Inferior parietal cortex (tissue), 1 donor: ENCODE measurements at regions not wholly inside any gene's neighbourhood (a gene's known extent, or its start where the extent isn't known, plus 50 kb on each side); places are given as distances from the start of the nearest gene placed in this dataset.
"Not testable (repeated sequence)": the region's sequence is repeated elsewhere in the genome, so short reads cannot be mapped to it uniquely, and the experiment has no call there.

Source experiments
- DNase-seq: peaks from one replicate; pipeline ENCODE4 v3.0.0-alpha.2; 2016; ENCODE audit errors: extremely low spot score

DNA sequence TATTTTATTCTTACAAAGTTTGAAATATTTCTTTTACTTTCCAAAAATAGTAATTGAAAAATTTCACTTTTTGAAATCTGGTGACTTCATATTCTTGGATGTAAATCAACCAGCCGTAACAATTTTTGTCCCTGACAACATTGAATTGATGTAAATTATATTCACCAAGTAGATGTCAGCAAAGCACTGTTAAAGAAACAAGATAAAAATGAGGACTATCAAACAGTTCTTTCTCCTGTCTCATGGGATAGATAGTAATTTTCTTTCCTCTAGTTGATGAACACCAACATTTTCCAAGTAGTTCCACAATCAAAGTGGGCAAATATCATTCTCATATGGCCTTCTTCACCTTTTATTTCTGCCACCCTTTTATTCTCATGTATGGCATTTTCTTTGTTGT, 1461.9 kb downstream of the MAT2B start:
- DNase-seq, result no peak

DNA sequence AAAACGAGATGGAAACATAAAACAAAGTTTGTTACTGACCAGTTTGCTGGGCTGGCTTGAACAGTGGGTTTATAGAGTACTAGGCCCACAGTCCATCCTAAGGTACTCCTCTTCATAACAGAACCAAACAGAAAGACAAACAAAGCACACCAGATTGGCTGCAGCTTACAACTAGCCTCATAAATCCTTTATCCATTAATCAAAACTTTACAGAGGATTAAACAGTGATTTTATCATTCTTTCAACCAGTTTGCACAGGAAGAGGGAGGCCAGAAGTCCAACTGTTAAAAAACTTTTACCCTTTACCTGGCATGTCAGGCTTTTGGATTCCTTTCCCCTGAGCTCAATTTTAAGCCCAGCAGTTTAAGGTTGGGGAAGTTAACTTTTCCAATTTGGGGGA, 1467.6 kb downstream of the MAT2B start:
- no peak for DNase-seq

DNA sequence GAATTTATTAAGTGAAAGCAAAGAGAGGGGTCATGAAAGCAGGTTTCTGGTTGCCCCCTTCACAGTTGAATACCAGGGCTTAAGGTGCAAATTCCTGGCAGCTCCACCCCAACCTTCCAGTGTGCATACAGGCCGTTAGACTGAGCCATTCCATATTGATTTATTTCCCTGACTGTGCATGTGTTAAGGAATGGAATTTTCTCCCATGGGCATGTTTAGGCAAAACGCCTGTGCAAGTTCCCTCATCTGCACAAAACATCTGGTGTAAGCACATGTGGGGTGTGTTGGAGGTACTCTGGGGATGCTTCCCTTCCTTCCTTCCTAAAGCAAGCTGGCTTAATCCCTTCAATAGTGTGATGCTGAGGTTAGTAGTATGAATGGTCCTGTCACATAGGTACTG, 1470.6 kb downstream of the MAT2B start:
- no peak for DNase-seq

DNA sequence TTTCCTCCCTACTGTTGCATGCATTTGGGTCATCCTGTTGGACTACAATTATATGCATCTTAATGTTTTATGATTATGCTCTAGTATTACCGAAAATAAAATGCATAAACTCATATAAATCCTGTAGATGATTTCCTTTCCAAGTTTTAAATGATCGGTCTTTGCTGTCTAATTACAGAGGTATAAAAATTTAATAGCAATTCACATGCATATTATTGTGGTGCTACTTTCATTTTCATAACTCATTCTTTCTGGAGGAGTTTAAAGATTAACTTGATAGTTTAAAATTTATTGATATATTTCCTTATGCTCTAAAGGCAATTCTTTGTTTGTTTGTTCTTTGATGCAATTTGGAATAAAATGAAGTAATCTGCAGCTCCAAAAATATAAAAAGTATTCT, 1475.1 kb downstream of the MAT2B start:
- DNase-seq, result no peak

DNA sequence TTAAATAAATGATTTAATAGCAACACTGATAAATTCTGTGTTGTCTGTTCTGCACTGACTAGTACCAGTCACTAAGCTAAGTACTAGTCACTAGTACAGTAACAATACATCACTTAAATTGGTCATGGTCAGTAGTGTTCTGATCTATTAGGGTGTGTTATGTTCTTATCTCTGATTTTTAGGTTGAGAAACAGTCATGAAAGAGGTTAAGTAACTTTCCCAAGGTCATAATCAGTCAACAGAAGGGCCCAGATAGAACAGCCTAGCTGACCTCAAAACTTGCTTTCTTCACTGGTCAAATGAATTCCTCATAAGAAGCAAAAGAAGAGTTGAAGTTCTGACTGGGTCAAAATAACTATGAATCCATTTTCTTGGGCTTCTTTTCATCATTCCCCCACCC, 1492.7 kb downstream of the MAT2B start:
- DNase-seq, result no peak

DNA sequence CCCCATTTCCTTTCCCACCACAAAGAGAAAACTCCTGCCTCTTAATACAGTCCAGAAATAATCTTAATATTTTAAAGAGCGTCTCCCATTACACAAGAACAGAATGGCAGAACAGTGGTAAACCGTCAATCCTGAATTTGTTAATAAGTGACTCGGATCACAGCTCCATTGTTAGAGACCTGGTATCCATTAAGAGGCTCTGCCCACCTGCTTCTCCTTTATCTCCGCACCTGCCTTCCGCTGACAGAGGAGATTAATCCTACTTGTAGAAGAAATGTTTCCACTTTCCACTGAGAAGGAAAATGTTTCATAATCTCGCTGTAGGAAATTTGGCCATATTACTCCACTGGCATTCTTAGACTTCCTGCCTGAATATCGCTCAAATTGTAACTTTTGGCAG, 1493.2 kb downstream of the MAT2B start:
- no peak for DNase-seq

DNA sequence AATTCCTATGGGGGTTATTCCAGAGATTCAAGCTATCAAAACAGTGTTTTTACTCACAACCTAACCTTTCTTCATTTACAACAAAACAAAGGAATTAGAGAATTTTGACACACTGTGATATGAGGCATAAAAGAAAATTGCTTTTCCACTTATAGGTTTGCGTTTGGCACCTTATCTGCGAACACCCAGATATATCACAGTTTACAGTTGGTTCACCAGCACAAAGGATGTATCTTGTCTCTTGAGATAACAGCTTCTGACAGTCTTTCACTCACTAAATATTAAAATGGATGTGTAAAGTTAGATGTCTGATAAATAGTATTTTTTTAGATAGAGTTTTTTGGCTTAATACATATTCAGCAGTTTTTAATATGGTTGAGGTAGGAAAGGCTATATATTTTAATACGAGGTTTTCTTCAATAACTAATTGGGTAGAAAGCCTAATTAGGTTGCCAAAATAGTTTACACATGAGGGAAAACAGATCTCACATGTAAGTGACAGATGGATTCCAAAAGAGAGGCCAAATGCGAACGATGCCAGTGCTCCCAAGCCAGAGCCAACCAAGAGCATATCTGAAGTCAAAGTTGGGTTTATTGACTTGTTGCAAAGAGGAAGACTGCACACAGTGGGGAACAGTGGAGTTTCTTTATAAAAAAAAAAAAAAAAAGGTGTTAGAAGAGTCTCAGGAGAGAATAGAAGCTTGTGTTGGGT, 1495.2 kb downstream of the MAT2B start:
- DNase-seq, result no peak

DNA sequence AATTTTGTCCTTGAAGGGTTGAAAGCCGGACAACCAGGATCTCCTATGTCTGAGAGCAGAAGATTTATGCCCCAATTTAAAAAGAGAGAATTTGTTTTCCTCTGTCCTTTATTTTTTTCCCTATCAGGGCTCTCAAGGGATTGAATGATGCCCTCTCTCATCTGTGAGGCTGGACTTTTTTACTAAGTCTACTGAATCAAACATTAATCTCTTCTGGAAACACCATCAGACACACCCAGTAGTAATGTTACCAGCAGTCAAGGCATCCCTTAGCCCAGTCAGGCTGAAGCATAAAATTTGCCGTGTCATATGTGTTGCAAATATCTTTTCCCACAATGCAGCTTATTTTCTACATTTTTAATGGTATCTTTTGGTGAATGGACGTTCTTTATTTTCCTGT, 1497.9 kb downstream of the MAT2B start:
- no peak for DNase-seq

DNA sequence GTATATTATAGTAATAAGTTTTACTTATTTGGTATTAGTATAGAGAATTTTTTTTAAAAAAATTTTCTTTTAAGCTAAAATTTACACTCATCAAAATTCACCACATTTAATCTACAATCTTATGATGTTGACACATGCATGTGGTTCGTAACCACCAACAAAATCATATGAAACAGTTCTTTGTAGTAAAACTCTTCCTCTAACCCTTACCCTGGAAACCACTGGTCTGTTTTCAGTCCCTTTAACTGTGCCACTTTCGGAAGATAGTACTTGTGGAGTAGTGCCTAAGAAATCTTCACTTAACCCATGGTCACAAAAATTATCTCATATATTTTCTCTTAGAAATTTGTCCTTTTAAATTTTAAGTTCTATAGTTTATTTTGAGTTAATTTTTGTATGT, 1498.8 kb downstream of the MAT2B start:
- DNase-seq, result no peak

DNA sequence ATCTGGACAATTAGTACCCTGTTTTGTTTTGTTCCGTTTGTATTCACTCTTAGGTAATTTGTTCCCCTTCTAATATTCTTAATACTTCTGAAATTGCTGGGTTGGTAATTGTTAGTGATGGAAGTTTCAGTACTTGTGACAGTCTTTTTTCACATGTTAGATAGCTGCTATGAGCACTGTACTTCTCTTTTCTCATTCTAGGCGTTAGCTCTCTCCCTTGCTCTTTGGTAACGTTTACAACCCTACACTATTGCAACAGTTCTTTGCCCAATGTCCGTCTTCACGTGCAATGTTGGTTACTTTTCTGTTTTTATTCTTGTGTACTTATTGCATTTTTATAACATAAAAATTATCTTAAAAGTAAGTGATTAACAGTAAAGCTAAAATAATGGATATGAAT, 1509.0 kb downstream of the MAT2B start:
- DNase-seq, result no peak

DNA sequence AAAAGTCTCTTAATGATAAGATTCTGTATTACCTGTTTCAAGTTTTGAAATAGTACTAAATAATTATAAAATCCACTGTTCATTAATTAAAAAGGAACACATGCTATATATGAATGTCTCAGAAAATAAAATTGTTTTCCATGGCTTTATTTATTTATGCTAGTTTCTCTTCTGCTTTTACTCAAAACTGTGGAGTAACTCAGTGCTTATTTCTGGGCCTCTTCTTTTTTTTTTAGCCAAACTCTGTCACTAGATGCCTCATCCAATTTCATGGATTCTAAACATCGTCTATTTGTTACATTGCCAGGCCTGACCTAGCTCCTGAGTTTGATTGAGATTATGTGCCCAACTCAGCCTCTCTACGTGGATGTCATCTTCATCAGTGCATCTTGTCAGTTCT, 1509.7 kb downstream of the MAT2B start:
- no peak for DNase-seq

DNA sequence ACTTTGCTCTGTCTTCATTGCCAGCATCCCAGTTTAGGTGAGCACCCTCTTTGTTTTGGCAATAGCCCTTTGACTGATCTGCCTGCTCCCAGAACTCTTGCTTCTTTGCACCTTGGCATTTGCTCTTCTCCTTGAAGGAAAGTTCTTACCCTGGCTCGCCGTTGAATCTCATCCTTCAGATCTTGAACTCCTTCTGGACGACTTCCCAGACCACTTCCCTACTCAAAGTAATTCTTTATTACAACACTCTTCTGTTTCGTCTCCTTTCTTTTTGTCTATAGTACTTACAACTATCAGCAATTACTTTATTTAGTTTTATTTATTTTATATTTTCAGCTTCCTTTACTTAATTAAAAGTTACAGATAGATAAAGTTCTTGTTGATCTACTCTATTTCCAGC, 1510.1 kb downstream of the MAT2B start:
- DNase-seq, result no peak

DNA sequence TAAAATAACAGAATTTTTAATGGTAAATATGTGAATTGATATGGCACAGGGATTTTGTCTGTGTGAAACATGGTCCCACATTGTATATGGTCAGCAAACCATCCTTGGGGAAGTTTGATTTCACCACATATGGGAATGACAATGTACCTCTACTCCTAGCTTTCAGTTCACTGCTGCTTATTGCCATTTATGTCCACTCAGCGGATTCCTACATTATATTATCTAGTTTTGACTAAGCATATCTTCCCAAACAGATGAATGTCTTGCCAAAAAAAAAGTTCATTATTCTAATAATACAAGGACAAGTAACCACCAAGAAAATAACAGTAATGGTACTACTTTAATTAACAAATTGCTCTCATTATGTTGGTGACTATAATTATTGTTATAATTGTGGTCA, 1521.6 kb downstream of the MAT2B start:
- DNase-seq, result no peak

DNA sequence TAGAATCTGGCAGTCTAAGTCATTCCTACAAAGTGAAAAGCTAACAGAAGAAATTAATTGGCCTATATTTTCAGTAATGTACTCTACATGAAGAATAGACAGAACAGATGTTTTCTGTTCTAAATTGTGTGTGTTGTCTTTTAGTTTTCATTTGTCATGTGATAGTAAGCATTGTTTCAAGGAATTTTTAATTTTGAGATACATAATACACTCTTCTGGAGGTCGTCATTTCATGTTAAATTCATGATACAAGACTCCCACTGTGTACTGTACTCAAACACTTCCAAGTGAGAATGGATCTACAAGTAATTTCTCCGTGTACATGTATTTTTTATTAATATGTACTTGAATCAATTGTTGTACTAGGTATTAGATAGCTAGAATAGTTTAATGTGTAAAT, 1522.9 kb downstream of the MAT2B start:
- DNase-seq, result no peak

DNA sequence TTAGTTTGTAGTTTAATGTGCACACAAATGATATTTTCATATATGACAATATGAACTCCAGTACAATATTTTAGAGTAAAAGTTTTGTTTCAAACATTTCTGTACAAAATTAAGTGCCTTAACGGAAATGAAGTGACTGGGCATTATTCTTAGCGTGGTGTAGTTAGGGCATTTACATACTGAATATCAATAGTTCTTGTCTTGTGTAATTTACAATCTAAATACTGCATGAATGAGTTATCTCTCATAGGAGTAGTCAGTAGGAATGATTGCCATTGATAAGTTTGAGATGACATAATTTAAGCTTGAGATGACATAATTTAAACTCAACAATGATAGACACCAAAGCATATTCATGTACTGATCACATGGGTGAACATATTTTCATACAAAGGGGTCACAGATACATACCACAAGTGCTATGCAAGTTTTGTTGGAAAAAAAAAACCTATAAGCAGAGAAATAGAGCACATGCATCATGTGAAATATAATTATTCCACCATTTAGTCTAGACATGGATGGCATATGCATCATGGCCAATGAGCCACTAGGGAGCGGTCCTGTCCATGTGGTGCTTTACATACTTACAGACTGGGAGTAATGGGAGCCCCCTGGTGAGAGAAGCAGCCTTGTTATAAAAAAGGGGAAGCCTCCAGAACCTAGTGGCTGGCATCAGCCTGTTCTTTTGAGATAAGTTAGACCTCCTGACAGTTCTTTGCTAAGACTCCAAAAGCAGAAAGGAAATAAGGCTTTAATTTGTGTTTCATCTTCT, 1523.9 kb downstream of the MAT2B start:
- DNase-seq, result no peak

DNA sequence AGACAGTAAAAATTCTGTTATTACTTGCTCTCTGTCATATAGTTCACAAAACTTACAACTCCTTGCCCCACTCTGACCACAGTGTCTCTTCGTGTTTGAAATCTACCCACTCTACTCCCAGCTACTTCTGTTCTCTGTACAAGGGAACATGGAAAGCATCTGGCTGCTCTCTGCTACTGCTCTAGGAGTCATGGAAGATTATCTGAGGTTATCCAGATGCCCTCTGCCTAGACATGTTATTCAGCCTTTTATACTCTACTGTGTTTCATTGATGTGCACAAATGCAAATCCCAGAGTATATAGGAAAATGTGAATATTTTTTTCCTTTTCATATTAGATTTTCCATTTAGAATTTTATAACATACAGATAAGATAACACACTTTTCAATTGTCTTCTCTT, 1525.6 kb downstream of the MAT2B start:
- no peak for DNase-seq

DNA sequence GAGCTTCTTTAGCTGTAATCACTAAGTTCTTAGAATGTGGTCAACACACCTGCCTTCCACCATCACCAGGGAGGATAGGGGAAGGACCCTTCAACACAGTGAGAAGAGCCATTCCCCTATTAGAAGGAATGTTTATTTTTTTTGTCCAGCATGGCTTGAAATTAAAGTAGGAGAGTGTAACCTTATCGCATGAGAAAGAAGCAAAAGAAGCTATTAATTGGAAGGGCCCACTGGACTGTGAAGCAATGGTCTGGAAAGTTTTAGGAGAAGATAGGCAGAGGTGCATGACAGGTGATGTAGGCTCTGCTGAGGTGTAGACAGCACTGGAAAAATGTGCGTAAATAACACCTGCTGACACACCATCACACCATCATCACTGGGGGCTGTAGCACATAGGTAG, 1526.0 kb downstream of the MAT2B start:
- DNase-seq, result no peak

DNA sequence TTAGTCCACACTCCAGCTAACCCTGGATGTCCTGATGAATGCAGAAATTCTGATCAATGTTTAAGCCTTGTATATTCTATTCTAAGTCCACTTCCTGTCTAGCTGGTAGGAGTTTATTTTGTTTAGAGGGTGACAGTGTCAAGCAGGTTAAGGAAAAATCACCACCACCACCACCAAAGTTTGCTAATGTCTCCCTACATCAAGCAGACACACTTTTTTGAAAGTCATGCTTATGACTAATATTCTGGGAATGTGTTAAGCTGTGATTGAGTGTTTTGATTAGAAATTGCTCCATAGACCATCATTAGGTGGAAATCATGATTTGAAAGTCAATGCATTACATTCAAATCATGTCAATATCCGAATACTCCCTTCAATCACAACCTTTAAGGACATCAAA, 1530.1 kb downstream of the MAT2B start:
- DNase-seq, result no peak

DNA sequence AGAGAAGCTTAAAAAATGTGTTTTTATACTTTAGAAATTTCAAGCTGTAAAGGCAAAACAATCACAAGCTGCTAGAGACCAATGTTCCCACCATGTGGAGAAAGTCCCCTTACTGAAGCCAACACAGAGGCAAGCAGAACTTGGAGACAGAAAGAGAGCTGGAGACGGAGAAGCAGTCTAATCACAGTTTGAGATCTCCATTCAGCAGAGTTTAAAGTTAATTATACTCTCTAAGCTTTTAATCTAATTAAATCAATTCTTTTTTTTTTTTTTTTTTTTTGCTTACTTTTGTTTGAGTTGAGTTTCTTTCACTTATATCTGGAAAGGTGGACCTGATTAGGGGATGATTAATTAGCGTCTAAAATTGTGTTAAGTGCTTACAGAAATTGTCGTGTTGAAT, 1534.3 kb downstream of the MAT2B start:
- DNase-seq, result no peak

DNA sequence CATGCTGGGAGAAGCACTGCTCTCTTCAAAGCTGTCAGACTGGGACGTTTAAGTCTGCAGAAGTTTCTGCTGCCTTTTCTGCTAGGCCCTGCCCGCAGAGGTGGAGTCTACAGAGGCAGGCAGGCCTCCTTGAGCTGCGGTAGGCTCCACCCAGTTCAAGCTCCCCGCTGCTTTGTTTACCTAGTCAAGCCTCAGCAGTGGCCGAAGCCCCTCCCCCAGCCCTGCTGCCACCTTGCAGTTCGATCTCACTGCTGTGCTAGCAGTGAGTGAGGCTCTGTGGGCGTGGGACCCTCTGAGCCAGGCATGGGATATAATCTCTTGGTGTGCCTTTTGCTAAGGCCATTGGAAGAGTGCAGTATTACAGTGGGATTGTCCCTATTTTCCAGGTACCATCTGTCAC, 1540.5 kb downstream of the MAT2B start:
- DNase-seq, result not testable (repeated sequence)

DNA sequence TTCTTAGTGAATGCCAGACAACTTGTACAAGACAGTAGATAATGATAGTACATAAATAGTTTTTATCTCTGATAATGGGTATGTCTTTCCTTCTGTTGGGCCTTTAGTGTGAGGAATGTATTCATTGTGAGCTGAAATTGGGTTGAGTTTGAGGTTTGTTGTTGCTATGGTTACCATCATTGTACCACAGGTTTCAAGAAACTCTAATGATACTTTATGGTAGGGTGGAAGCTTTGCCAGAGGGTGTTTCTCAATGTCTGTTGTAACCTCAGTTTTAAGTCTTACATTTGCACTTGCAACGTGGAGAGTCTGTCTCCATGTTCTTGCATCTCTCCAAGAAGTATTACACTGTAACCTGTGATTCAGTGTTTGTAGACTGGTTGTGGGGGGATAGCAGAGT, 1550.1 kb downstream of the MAT2B start:
- no peak for DNase-seq

DNA sequence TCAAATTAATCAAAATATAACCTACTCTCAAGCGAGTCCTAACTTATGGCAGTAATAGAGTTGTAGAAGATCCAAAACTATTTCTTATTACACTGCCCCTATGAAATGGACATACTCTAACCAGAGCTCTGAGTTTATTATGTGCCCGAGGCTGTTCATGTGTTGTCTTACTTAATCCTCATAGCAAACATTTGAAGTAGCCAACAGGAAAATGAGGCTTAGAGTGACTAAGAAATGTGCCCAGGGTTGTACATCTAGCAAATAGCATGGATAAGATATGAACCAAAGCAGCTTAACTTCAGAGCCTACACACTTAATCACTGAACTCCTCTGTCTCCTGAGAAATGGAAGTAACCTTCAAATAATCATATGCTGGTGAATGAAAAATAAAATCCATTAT, 1551.7 kb downstream of the MAT2B start:
- DNase-seq, result no peak

DNA sequence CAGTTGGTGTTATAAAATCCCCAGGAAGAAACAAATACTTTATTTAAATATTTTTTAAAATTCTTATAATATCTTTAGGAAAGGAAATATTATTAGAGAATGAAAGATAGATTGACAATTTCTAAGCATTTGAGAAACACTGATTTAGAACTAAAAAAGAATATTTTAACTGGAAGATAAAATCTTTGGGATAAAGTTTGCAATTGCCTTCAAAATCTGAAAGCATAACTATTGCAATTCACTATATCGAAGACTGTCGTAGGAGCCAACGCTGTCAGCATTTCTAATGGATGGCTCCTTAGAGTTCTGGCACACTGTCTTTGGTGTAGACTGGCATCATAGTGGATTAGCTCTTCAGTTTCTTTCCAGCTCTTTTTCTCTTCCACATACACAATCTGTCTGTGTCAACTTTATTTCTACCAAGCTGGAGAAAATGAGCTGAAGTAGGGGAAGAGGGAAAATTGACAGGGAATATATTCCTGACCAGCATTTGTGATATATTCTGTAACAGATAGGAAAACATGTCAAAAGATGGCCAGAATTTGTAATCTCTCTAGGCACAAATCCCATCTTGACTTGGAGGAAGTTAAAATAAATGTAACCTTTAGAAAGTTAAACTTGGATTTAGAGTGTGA, 1561.4 kb downstream of the MAT2B start:
- no peak for DNase-seq
